ENCODE measurements at regions not wholly inside any gene's neighbourhood (a gene's known extent, or its start where the extent isn't known, plus 50 kb on each side); places are given as distances from the start of the nearest gene placed in this dataset.

DNA sequence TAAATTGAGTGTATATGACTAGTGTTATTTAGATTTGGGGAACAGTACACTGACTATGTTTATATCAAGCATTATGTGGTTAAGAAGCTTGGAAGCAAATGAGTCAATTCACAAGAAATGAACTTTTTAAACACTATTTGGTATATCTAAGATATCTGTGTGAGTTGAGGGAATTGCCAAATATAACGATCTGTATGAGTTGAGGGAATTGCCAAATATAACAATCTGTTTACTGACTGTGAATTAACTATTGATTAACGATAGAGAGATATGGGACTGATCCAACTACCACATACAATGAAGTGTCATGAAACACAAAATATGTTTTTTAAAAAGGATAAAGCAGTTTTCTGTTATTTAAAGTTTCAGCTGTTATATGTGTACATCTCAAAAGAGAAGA lies 301.4 kb downstream of the TENT4A start:
- H3K9ac ChIP-seq (ENCODE audit: low read depth in 2 of 2, low read length in 2 of 2), result no peak overlapping the region
- no peak for DNase-seq
- H3K4me1 ChIP-seq, result no peaks in the 10 kb centered on the region
- TF ChIP-seq, protein P1, sequence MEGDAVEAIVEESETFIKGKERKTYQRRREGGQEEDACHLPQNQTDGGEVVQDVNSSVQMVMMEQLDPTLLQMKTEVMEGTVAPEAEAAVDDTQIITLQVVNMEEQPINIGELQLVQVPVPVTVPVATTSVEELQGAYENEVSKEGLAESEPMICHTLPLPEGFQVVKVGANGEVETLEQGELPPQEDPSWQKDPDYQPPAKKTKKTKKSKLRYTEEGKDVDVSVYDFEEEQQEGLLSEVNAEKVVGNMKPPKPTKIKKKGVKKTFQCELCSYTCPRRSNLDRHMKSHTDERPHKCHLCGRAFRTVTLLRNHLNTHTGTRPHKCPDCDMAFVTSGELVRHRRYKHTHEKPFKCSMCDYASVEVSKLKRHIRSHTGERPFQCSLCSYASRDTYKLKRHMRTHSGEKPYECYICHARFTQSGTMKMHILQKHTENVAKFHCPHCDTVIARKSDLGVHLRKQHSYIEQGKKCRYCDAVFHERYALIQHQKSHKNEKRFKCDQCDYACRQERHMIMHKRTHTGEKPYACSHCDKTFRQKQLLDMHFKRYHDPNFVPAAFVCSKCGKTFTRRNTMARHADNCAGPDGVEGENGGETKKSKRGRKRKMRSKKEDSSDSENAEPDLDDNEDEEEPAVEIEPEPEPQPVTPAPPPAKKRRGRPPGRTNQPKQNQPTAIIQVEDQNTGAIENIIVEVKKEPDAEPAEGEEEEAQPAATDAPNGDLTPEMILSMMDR (IDR thresholded peaks at IDR 0.05), result no peak
- intact Hi-C loops (cut with DNase I), result no loop called here
- H3K4me3 ChIP-seq, result no peak overlapping the region
- no peaks in the 10 kb centered on the region for H3K9me3 ChIP-seq
- H3K36me3 ChIP-seq, result no peaks in the 10 kb centered on the region
- no peak overlapping the region for H3K27ac ChIP-seq
- H3K27me3 ChIP-seq, result no peaks in the 10 kb centered on the region

DNA sequence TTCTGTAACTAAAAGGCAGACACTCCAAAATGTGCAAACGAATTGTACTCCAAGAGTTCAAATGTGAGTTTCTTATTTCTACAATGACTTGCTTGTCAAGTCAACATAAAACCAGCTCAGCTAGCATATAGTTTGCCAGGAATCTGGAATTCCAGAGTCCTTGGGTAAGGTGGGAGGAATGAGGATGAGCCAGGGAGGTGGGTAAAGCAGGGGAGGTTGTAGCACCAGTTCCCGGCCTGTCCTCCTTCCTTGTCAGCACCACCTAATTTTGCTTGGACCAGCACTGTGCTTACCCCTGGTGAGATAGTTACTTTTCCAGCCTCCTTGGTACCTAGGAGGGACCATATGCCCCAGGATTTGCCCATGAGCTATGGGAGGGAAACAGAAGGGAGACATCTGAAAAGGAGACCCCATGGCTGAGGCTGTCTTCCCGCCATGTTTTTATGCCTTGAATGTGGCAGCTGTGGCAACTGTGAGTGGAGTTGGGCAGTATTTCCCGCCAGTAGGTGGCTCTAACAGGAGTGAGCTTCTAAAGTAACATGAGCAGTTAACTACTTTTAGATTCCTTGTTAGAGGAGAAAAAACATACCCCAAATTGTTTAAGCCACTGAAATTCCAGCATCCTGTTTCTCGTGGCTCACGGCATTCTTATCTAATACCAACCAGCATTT lies 302.5 kb downstream of the TENT4A start:
- intact Hi-C loops (cut with DNase I), result no loop called here
- TF ChIP-seq, protein P1 (IDR thresholded peaks at IDR 0.05), result no peak
- no peaks in the 10 kb centered on the region for H3K27me3 ChIP-seq
- H3K9ac ChIP-seq (ENCODE audit: low read depth in 2 of 2, low read length in 2 of 2), result no peak overlapping the region
- no peaks in the 10 kb centered on the region for H3K4me1 ChIP-seq
- no peaks in the 10 kb centered on the region for H3K9me3 ChIP-seq
- no peak overlapping the region for H3K4me3 ChIP-seq
- no peak for DNase-seq
- no peak overlapping the region for H3K27ac ChIP-seq
- no peaks in the 10 kb centered on the region for H3K36me3 ChIP-seq

DNA sequence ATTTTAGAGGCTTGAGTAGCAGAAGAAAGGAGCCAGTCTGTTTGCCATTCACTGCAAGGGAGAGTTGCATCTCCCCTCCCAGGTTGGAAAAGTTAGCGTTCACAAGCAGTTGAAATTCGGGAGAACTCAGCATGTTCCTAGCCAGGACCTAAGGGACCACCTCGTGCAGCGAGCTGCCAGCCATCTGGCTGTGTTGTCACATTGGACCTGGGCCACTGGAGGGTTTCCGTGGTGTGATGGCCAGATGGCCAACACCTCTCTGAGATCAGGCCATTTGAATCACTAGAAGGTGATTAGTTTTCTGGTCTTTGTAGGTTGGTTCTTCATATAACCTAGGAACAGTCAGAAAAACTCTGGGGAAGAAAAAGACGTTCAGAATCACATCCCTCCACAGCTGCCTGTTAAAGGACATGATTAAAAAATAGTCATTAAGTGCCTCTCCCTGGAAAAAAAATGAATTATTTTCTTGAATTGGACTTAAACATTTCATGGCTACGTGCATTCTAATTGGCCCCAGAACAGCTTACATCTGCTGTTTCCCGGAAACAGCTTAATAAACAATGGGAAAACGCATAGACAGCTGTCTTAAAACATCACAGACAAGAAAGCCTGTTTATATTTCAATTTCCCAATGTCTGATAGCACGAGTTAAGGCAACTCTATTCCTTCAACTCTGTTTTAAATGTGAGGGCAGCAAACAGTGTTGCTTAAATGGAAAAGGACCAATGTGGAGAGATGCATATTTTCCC lies 303.9 kb downstream of the TENT4A start:
- Histone ChIP-seq H3K4me3 (no peak overlapping the region), H3K36me3 (no peaks in the 10 kb centered on the region), H3K9me3 (peaks cover 2% of the 10 kb centered on the region), H3K27ac (no peak overlapping the region), H3K4me1 (no peaks in the 10 kb centered on the region), H3K27me3 (no peaks in the 10 kb centered on the region), H3K9ac (ENCODE audit: low read depth in 2 of 2, low read length in 2 of 2) (no peak overlapping the region)
- TF ChIP-seq, protein P1 (IDR thresholded peaks at IDR 0.05), result no peak
- intact Hi-C loops (cut with DNase I), result no loop called here
- DNase-seq, result no peak

DNA sequence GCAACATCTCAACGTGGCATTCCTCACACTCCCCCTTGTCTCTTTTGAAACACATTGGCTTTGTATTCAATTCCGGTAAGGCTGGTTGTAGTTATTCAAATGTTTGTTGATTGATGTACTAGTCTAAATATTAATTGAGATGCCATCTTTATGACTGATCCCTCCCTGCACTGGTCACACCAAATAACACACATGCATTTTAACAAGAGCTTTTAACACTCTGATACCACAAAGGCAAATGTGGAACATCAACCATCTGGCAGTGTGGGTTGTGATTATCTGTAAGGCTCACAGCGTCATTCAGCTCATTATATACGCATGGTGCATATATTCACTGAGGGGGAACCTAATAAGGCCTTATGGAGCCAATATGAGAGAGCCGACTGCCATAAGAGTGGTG lies 305.0 kb downstream of the TENT4A start:
- Histone ChIP-seq H3K27me3 (no peaks in the 10 kb centered on the region), H3K9me3 (peaks cover 3% of the 10 kb centered on the region), H3K27ac (no peak overlapping the region), H3K36me3 (no peaks in the 10 kb centered on the region), H3K4me1 (no peaks in the 10 kb centered on the region), H3K9ac (ENCODE audit: low read depth in 2 of 2, low read length in 2 of 2) (no peak overlapping the region), H3K4me3 (no peak overlapping the region)
- intact Hi-C loops (cut with DNase I), result no loop called here
- DNase-seq, result no peak
- TF ChIP-seq, protein P1 (IDR thresholded peaks at IDR 0.05), result no peak

DNA sequence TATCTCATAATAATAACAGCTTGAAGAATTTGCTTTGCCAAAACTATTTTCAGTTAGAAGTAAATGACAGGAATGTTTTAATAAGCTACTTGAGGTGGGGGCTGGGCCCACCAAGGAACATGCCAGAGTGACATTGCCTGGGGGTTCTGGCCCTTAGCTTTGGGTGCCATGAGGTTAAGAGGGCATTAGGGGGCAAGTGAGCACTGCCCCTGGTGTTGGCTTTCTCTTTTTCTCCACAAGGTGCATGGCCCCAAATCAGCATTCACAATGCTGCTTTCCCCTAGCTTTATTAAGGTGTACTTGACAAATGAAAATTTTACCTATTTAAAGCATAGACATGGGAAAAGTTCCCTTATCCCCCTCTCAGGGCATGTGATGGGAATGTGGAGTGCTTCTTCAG lies 305.4 kb downstream of the TENT4A start:
- Histone ChIP-seq H3K27me3 (no peaks in the 10 kb centered on the region), H3K36me3 (no peaks in the 10 kb centered on the region), H3K4me1 (no peaks in the 10 kb centered on the region), H3K9ac (ENCODE audit: low read depth in 2 of 2, low read length in 2 of 2) (no peak overlapping the region), H3K9me3 (peaks cover 3% of the 10 kb centered on the region), H3K27ac (no peak overlapping the region), H3K4me3 (no peak overlapping the region)
- no peak for DNase-seq
- intact Hi-C loops (cut with DNase I), result no loop called here
- TF ChIP-seq, protein P1 (IDR thresholded peaks at IDR 0.05), result no peak
